ENCODE measurements at regions not wholly inside any gene's neighbourhood (a gene's known extent, or its start where the extent isn't known, plus 50 kb on each side); places are given as distances from the start of the nearest gene placed in this dataset.
A peak's percentile ranks its signal among the peaks of the same experiment; 100 is the strongest.

- Histone ChIP-seq H3K9ac (no peak overlapping the region), H3K36me3 (replicated peaks in 1 of 2; ENCODE audit: control insufficient read depth in 1 of 2, insufficient read depth in 2 of 2, low read length in 1 of 2) (no peaks in the 10 kb centered on the region), H3K4me1 (ENCODE audit: control insufficient read depth in 1 of 2, insufficient read depth in 2 of 2, low read depth in 1 of 2, low read length in 1 of 2) (peaks cover 2 to 8% of the 10 kb centered on the region in 2 experiments; a peak in 3 of 4 replicates), H3K27me3 (ENCODE audit: insufficient read depth) (no peaks in the 10 kb centered on the region), H3F3A (replicated peaks; ENCODE audit: insufficient read depth) (no peaks in the 10 kb centered on the region), H3K27ac (ENCODE audit: low read depth in 2 of 2, low read length in 1 of 2) (no peak overlapping the region), H3K9me3 (no peaks in the 10 kb centered on the region; the same call in 1 of the 2 replicates), H3K79me2 (ENCODE audit: insufficient read depth) (no peaks in the 10 kb centered on the region), H3K4me2 (0 out of 2 replicates have a peak overlapping the region, but pooled peaks have one; percentile 15), H2AFZ (ENCODE audit: low read depth) (no peak overlapping the region), H3K4me3 (ENCODE audit: low read depth in 2 of 2, low read length in 1 of 2) (no peak overlapping the region), H4K20me1 (ENCODE audit: insufficient read depth) (no peaks in the 10 kb centered on the region), H3K9me2 (no peaks in the 10 kb centered on the region)
- POLR2A ChIA-PET: no interaction called here
- WGBS (ENCODE audit: low lambda C conversion rate): 63% methylated on average over 3 of the region's 3 CpGs
- DNase-seq: no peak
- CTCF ChIA-PET: no interaction called here
- TF ChIP-seq REST (IDR thresholded peaks at IDR 0.05; ENCODE audit: low read depth, low read length) (no peak), IRF3 (IDR thresholded peaks at IDR 0.05; ENCODE audit: low read depth, low read length) (no peak), TCF12 (IDR thresholded peaks at IDR 0.05) (no peak), RAD21 (IDR thresholded peaks at IDR 0.05; ENCODE audit: low read length) (no peak), GABPA (IDR thresholded peaks at IDR 0.05; ENCODE audit: low read depth) (no peak), POLR2AphosphoS5 (IDR thresholded peaks at IDR 0.05; ENCODE audit: low read depth, low read length) (no peak), USF2 (IDR thresholded peaks at IDR 0.05; ENCODE audit: borderline replicate concordance, low read depth, low read length) (no peak), FOXM1 (IDR thresholded peaks at IDR 0.05; ENCODE audit: low read depth) (no peak), FOSL2 (IDR thresholded peaks at IDR 0.05; ENCODE audit: borderline replicate concordance, low read depth) (no peak), EP300 (IDR thresholded peaks at IDR 0.05; ENCODE audit: borderline replicate concordance in 1 of 2, low read depth in 1 of 2, low read length in 1 of 2) (no peak), MXI1 (IDR thresholded peaks at IDR 0.05; ENCODE audit: low read depth, low read length) (no peak), RCOR1 (IDR thresholded peaks at IDR 0.05; ENCODE audit: low read length) (no peak)
Observed at GRCh38 chr1:172883387-172883791, 167.4 kb downstream of the TNFSF18 start.

- 0 out of 2 replicates have a peak overlapping the region, but pooled peaks have one; percentile 15 for H3K4me2 ChIP-seq
- ChIA-PET CTCF (no interaction called here), POLR2A (no interaction called here)
- H3K79me2 ChIP-seq (ENCODE audit: insufficient read depth): no peaks in the 10 kb centered on the region
- H3K4me1 ChIP-seq (ENCODE audit: control insufficient read depth in 1 of 2, insufficient read depth in 2 of 2, low read depth in 1 of 2, low read length in 1 of 2): peaks cover 2 to 8% of the 10 kb centered on the region in 2 experiments; a peak in 3 of 4 replicates
- H3K9ac ChIP-seq: no peak overlapping the region
- TF ChIP-seq EZH2phosphoT487 (IDR thresholded peaks at IDR 0.05; ENCODE audit: borderline replicate concordance, low read depth): no peak
- no peak for TF ChIP-seq FOSL2 (IDR thresholded peaks at IDR 0.05; ENCODE audit: borderline replicate concordance, low read depth)
- no peak for TF ChIP-seq TEAD4 (IDR thresholded peaks at IDR 0.05; ENCODE audit: borderline replicate concordance, insufficient read depth)
- TF ChIP-seq SMC3 (IDR thresholded peaks at IDR 0.05; ENCODE audit: low read depth, low read length): no peak
- TF ChIP-seq NFIC (IDR thresholded peaks at IDR 0.05; ENCODE audit: borderline replicate concordance): no peak
- 20% methylated on average over 1 of the region's 1 CpG for WGBS (ENCODE audit: low lambda C conversion rate)
- H4K20me1 ChIP-seq (ENCODE audit: insufficient read depth): no peaks in the 10 kb centered on the region
- H3K27ac ChIP-seq (ENCODE audit: low read depth in 2 of 2, low read length in 1 of 2): no peak overlapping the region
- no peak for DNase-seq
- H3K9me2 ChIP-seq: no peaks in the 10 kb centered on the region
- no peaks in the 10 kb centered on the region; the same call in 1 of the 2 replicates for H3K9me3 ChIP-seq
- H3K36me3 ChIP-seq (replicated peaks in 1 of 2; ENCODE audit: control insufficient read depth in 1 of 2, insufficient read depth in 2 of 2, low read length in 1 of 2): no peaks in the 10 kb centered on the region
- no peak overlapping the region for H2AFZ ChIP-seq (ENCODE audit: low read depth)
- no peak overlapping the region for H3K4me3 ChIP-seq (ENCODE audit: low read depth in 2 of 2, low read length in 1 of 2)
- H3F3A ChIP-seq (replicated peaks; ENCODE audit: insufficient read depth): no peaks in the 10 kb centered on the region
- H3K27me3 ChIP-seq (ENCODE audit: insufficient read depth): no peaks in the 10 kb centered on the region
Observed at GRCh38 chr1:172883844-172884243, 166.9 kb downstream of the TNFSF18 start.

Measured in SK-N-SH (cell line).